Mesendoderm (in vitro differentiated cells): ENCODE measurements at regions not wholly inside any gene's neighbourhood (a gene's known extent, or its start where the extent isn't known, plus 50 kb on each side); places are given as distances from the start of the nearest gene placed in this dataset. TPM values are rescaled to one million over a fixed set of nuclear protein-coding genes. Genes with fewer than 3 reads are reported as not detected.

ENCODE experiments used
- DNase-seq: peaks from one replicate; pipeline ENCODE4 v3.0.0; 2013
- H2AK5ac ChIP-seq: 2 replicates; pipeline ENCODE4 v1.6.1; 2013; ENCODE audit warnings: low read length, inconsistent platforms
- H2BK120ac ChIP-seq: 2 replicates; pipeline ENCODE4 v1.6.1; 2013; ENCODE audit warnings: low read depth, mild to moderate bottlenecking, low read length, moderate library complexity, mixed read lengths
- H2BK15ac ChIP-seq: replicated peaks from 2 replicates; pipeline ENCODE4 v1.6.1; 2013; ENCODE audit warnings: low read depth, mild to moderate bottlenecking, moderate library complexity
- H2BK5ac ChIP-seq: 2 replicates; pipeline ENCODE4 v1.6.1; 2013; ENCODE audit warnings: low read length, inconsistent platforms
- H3K18ac ChIP-seq: 2 replicates; pipeline ENCODE4 v1.6.1; 2013; ENCODE audit warnings: mild to moderate bottlenecking, low read length, mixed read lengths
- H3K23ac ChIP-seq: one replicate; pipeline ENCODE4 v1.6.1; 2013; ENCODE audit warnings: low read length
- H3K27ac ChIP-seq: 2 replicates; pipeline ENCODE4 v1.5.1; 2013; ENCODE audit warnings: low read depth, mild to moderate bottlenecking, inconsistent platforms, low read length, moderate library complexity
- H3K27me3 ChIP-seq: 2 replicates; pipeline ENCODE4 v1.6.1; 2013; ENCODE audit warnings: low read length, control low read depth, mild to moderate bottlenecking, inconsistent platforms; ENCODE audit not compliant: insufficient read depth, poor library complexity
- H3K36me3 ChIP-seq: 2 replicates; pipeline ENCODE4 v1.6.1; 2013; ENCODE audit warnings: low read length, inconsistent platforms; ENCODE audit not compliant: control insufficient read depth, insufficient read depth
- H3K4ac ChIP-seq: one replicate; pipeline ENCODE4 v1.6.1; 2013; ENCODE audit warnings: low read depth, mild to moderate bottlenecking, low read length, moderate library complexity
- H3K4me1 ChIP-seq: 2 replicates; pipeline ENCODE4 v1.6.1; 2013; ENCODE audit warnings: low read depth, low read length, inconsistent platforms; ENCODE audit not compliant: control insufficient read depth
- H3K4me2 ChIP-seq: 2 replicates; pipeline ENCODE4 v1.6.1; 2013; ENCODE audit warnings: low read length
- H3K4me3 ChIP-seq: 2 replicates; pipeline ENCODE4 v1.5.1; 2013; ENCODE audit warnings: mild to moderate bottlenecking, low read length
- H3K56ac ChIP-seq: one replicate; pipeline ENCODE4 v1.6.1; 2013; ENCODE audit warnings: low read length
- H3K79me1 ChIP-seq: 2 replicates; pipeline ENCODE4 v1.6.1; 2013; ENCODE audit warnings: low read length, inconsistent platforms
- H3K79me2 ChIP-seq: 2 replicates; pipeline ENCODE4 v1.6.1; 2013; ENCODE audit warnings: mild to moderate bottlenecking, low read length; ENCODE audit not compliant: control insufficient read depth, insufficient read depth
- H3K9ac ChIP-seq: 2 replicates; pipeline ENCODE4 v1.6.1; 2013; ENCODE audit warnings: low read length, inconsistent platforms
- H4K5ac ChIP-seq: one replicate; pipeline ENCODE4 v1.6.1; 2013; ENCODE audit warnings: low read length
- H4K8ac ChIP-seq: one replicate; pipeline ENCODE4 v1.6.1; 2013; ENCODE audit warnings: low read depth, mild to moderate bottlenecking, control low read depth, low read length, moderate library complexity
- WGBS: extraction: QIAGEN DNeasy Blood & Tissue Kit; methylation state at CpG from one replicate; pipeline ENCODE4 v1.1.7; 2013; ENCODE audit warnings: low lambda C conversion rate, missing lambda C conversion rate; ENCODE audit not compliant: insufficient coverage; ENCODE audit errors: extremely low coverage; 5-methylcytosine and 5-hydroxymethylcytosine counted together
- small RNA-seq: library from polyadenylated mRNA; stranded (forward); fragments of <200 nt; extraction: miRNeasy Mini kit (QIAGEN cat#:217004); gene quantifications from one replicate; pipeline ENCODE3, GENCODE V24; 2013; ENCODE audit not compliant: insufficient read depth

DNA sequence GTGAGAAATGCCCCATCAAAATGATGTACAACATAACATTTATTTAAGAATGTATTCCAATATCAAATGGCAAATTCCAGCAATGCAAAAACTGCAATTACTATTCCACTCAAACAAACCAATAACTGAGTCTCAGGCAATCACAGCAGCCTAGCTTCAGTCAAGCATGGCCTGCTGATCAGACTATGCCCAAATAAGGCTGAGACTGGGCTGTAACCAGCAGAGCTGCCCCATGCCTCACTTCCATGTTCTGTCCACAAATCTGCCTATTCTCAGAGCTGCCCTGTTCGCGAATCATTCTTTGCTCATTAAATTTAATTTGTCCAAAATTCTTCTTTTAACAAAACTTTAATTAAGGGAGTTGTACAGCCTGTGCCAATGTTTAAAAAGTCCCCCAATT, 155.4 kb downstream of the FNDC1 start:
- H3K4me1 ChIP-seq: no peaks in the 10 kb centered on the region
- no peak overlapping the region for H3K56ac ChIP-seq
- no peak overlapping the region for H3K18ac ChIP-seq
- no peak overlapping the region for H3K4ac ChIP-seq
- no peak overlapping the region for H2BK15ac ChIP-seq
- no peak overlapping the region for H3K27ac ChIP-seq
- no peak overlapping the region for H3K23ac ChIP-seq
- no peak overlapping the region for H3K4me2 ChIP-seq
- no peak overlapping the region for H3K4me3 ChIP-seq
- H4K8ac ChIP-seq: no peak overlapping the region
- no peak overlapping the region for H2BK120ac ChIP-seq
- H2BK5ac ChIP-seq: no peak overlapping the region
- no CpG with 5 or more reads among the region's 2 CpGs for WGBS
- H3K27me3 ChIP-seq: no peaks in the 10 kb centered on the region
- no peaks in the 10 kb centered on the region for H3K79me1 ChIP-seq
- H3K79me2 ChIP-seq: no peaks in the 10 kb centered on the region
- no peak overlapping the region for H3K9ac ChIP-seq
- no peak overlapping the region for H4K5ac ChIP-seq
- no peak for DNase-seq
- H3K36me3 ChIP-seq: no peaks in the 10 kb centered on the region
- H2AK5ac ChIP-seq: no peak overlapping the region

Small RNA genes in the stretch of these regions (small RNA-seq; reads per million reads assigned to genes)
- gene AL078604.3: not detected
